ENCODE measurements at regions not wholly inside any gene's neighbourhood (a gene's known extent, or its start where the extent isn't known, plus 50 kb on each side); places are given as distances from the start of the nearest gene placed in this dataset.

DNA sequence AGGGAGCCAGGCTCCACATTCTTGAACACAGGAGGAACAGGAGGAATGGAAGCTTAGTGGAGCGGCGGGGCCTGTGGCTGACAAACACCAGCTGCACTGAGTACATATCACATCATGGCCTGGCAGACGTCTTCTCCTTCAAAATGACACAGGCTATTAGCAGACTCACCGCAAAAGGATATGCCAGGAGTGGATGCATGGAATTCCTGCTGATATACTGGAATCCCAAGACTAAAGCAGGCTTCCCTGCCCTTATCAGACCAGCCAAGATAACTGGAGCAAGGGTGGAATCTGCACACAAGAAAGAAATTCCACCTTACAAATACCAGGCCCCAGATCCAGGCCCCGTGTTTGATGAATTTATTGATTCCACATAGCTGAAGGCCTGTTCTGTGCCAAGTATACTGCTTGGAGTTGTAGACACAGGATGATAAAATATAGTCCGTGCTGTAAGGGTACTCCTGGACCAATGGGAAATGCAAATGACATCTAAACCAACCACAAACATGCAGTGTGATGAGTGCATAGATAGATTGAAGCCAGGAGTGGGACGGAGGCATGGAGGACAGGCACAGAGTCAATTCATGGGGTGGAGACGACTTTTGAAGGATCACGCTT, 480.5 kb upstream of the ZMIZ1 start:
- TF ChIP-seq, protein P1, sequence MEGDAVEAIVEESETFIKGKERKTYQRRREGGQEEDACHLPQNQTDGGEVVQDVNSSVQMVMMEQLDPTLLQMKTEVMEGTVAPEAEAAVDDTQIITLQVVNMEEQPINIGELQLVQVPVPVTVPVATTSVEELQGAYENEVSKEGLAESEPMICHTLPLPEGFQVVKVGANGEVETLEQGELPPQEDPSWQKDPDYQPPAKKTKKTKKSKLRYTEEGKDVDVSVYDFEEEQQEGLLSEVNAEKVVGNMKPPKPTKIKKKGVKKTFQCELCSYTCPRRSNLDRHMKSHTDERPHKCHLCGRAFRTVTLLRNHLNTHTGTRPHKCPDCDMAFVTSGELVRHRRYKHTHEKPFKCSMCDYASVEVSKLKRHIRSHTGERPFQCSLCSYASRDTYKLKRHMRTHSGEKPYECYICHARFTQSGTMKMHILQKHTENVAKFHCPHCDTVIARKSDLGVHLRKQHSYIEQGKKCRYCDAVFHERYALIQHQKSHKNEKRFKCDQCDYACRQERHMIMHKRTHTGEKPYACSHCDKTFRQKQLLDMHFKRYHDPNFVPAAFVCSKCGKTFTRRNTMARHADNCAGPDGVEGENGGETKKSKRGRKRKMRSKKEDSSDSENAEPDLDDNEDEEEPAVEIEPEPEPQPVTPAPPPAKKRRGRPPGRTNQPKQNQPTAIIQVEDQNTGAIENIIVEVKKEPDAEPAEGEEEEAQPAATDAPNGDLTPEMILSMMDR (conservative IDR thresholded peaks at IDR 0.05; ENCODE audit: low read depth, low read length): no peak
- no peak for TF ChIP-seq EZH2 (IDR thresholded peaks at IDR 0.05; ENCODE audit: borderline replicate concordance, low read depth, low read length, poor library complexity, severe bottlenecking)
